WERI-Rb-1 (cell line): ENCODE measurements at regions not wholly inside any gene's neighbourhood (a gene's known extent, or its start where the extent isn't known, plus 50 kb on each side); places are given as distances from the start of the nearest gene placed in this dataset.

ENCODE experiments used
- DNase-seq: peaks from one replicate; pipeline ENCODE4 v3.0.0-alpha.2; 2020
- H3K27ac ChIP-seq: fragments of 250-450 bp; sonication (Bioruptor Pico); 2 replicates; pipeline ENCODE4 v1.5.1; 2020; ENCODE audit warnings: mild to moderate bottlenecking, moderate library complexity
- H3K27me3 ChIP-seq: fragments of 250-450 bp; sonication (Bioruptor Pico); 2 replicates; pipeline ENCODE4 v1.5.1; 2021; ENCODE audit warnings: mild to moderate bottlenecking, low read depth, moderate library complexity; ENCODE audit not compliant: insufficient read depth, severe bottlenecking
- H3K36me3 ChIP-seq: fragments of 250-450 bp; sonication (Bioruptor Pico); 2 replicates; pipeline ENCODE4 v1.5.1; 2020; ENCODE audit warnings: mild to moderate bottlenecking, moderate library complexity
- H3K4me3 ChIP-seq: 2 replicates; pipeline ENCODE4 v1.5.1; 2011; ENCODE audit warnings: low read depth, mild to moderate bottlenecking, control low read depth, low read length
- H3K9me3 ChIP-seq: fragments of 250-450 bp; sonication (Bioruptor Pico); 2 replicates; pipeline ENCODE4 v1.5.1; 2021; ENCODE audit warnings: mild to moderate bottlenecking, moderate library complexity; ENCODE audit not compliant: severe bottlenecking
- CTCF ChIP-seq: IDR thresholded peaks from 2 replicates; pipeline ENCODE4 v1.5.1; 2011; ENCODE audit warnings: low read depth, mild to moderate bottlenecking, control low read depth, inconsistent platforms, low read length

- H3K4me3 ChIP-seq: no peak overlapping the region
- TF ChIP-seq CTCF: no peak
- no peak overlapping the region for H3K27ac ChIP-seq
- H3K36me3 ChIP-seq: no peaks in the 10 kb centered on the region
- DNase-seq: no peak
- H3K27me3 ChIP-seq: no peaks in the 10 kb centered on the region
- H3K9me3 ChIP-seq: no peaks in the 10 kb centered on the region
These were observed 470.6 kb downstream of the LMO7 start for GRCh38 chr13:76106763-76107162.

GRCh38 chr13:76094645-76095044 lies 458.5 kb downstream of the LMO7 start:
- Histone ChIP-seq H3K4me3 (no peak overlapping the region), H3K36me3 (no peaks in the 10 kb centered on the region), H3K27ac (no peak overlapping the region), H3K27me3 (no peaks in the 10 kb centered on the region), H3K9me3 (no peaks in the 10 kb centered on the region)
- TF ChIP-seq CTCF: no peak
- DNase-seq: no peak

- Histone ChIP-seq H3K27ac (no peak overlapping the region), H3K27me3 (no peaks in the 10 kb centered on the region), H3K36me3 (no peaks in the 10 kb centered on the region), H3K9me3 (no peaks in the 10 kb centered on the region), H3K4me3 (no peak overlapping the region)
- no peak for TF ChIP-seq CTCF
- no peak for DNase-seq
These were observed 454.9 kb downstream of the LMO7 start for GRCh38 chr13:76091076-76091475.

- Histone ChIP-seq H3K9me3 (no peaks in the 10 kb centered on the region), H3K36me3 (no peaks in the 10 kb centered on the region), H3K4me3 (no peak overlapping the region), H3K27me3 (no peaks in the 10 kb centered on the region), H3K27ac (no peak overlapping the region)
- no peak for DNase-seq
- no peak for TF ChIP-seq CTCF
These were observed 450.6 kb downstream of the LMO7 start for GRCh38 chr13:76086729-76087128.

- no peaks in the 10 kb centered on the region for H3K36me3 ChIP-seq
- TF ChIP-seq CTCF: no peak
- H3K27me3 ChIP-seq: no peaks in the 10 kb centered on the region
- H3K9me3 ChIP-seq: no peaks in the 10 kb centered on the region
- no peak for DNase-seq
- H3K4me3 ChIP-seq: no peak overlapping the region
- no peak overlapping the region for H3K27ac ChIP-seq
These were observed 431.7 kb downstream of the LMO7 start for GRCh38 chr13:76067850-76068249.

GRCh38 chr13:76053181-76053580 lies 417.1 kb downstream of the LMO7 start:
- H3K4me3 ChIP-seq: no peak overlapping the region

More at GRCh38 chr13:76053181-76053580, 417.1 kb downstream of the LMO7 start:
- no peak for DNase-seq
- H3K27me3 ChIP-seq: no peaks in the 10 kb centered on the region
- H3K9me3 ChIP-seq: no peaks in the 10 kb centered on the region
- H3K27ac ChIP-seq: no peak overlapping the region
- H3K36me3 ChIP-seq: no peaks in the 10 kb centered on the region
- TF ChIP-seq CTCF: no peak
